Neuronal stem cell (in vitro differentiated cells): ENCODE measurements at regions not wholly inside any gene's neighbourhood (a gene's known extent, or its start where the extent isn't known, plus 50 kb on each side); places are given as distances from the start of the nearest gene placed in this dataset.

Experiments used
- DNase-seq: peaks from one replicate; pipeline ENCODE4 v3.0.0-alpha.2; 2013; ENCODE audit warnings: low spot score
- H2AFZ ChIP-seq: one replicate; pipeline ENCODE4 v1.6.1; 2013; ENCODE audit warnings: mild to moderate bottlenecking, low read length, inconsistent platforms
- H2AK5ac ChIP-seq: 2 replicates; pipeline ENCODE4 v1.6.1; 2013; ENCODE audit warnings: low read depth, mild to moderate bottlenecking, inconsistent platforms, low read length, moderate library complexity, mixed read lengths
- H2BK120ac ChIP-seq: 2 replicates; pipeline ENCODE4 v1.6.1; 2013; ENCODE audit warnings: low read depth, mild to moderate bottlenecking, inconsistent platforms, low read length, moderate library complexity, mixed read lengths
- H2BK12ac ChIP-seq: one replicate; pipeline ENCODE4 v1.6.1; 2013; ENCODE audit warnings: low read length, inconsistent platforms
- H2BK15ac ChIP-seq: 2 replicates; pipeline ENCODE4 v1.6.1; 2013; ENCODE audit warnings: mild to moderate bottlenecking, low read length, inconsistent platforms, mixed read lengths
- H2BK5ac ChIP-seq: one replicate; pipeline ENCODE4 v1.6.1; 2013; ENCODE audit warnings: inconsistent platforms, mild to moderate bottlenecking, low read length, moderate library complexity
- H3K14ac ChIP-seq: one replicate; pipeline ENCODE4 v1.6.1; 2013; ENCODE audit warnings: low read length, inconsistent platforms
- H3K18ac ChIP-seq: 2 replicates; pipeline ENCODE4 v1.6.1; 2013; ENCODE audit warnings: low read length, inconsistent platforms
- H3K23ac ChIP-seq: 2 replicates; pipeline ENCODE4 v1.6.1; 2013; ENCODE audit warnings: low read depth, mild to moderate bottlenecking, mixed read lengths, low read length, inconsistent platforms; ENCODE audit not compliant: poor library complexity
- H3K27ac ChIP-seq: replicated peaks from 3 replicates; pipeline ENCODE4 v1.5.1; 2013; ENCODE audit warnings: low read length, inconsistent platforms
- H3K27me3 ChIP-seq, 3 experiments: 2 replicates each; pipeline ENCODE4 v1.6.1; 2013; ENCODE audit warnings: low read length in 3 of 3, mild to moderate bottlenecking in 2 of 3, inconsistent platforms in 1 of 3, low read depth in 1 of 3, mixed read lengths in 1 of 3, moderate library complexity in 1 of 3; ENCODE audit not compliant: control insufficient read depth in 3 of 3, insufficient read depth in 3 of 3
- H3K36me3 ChIP-seq, 2 donors: replicated peaks in 1 of 2; 2 replicates each; pipeline ENCODE4 v1.6.1; 2013; ENCODE audit warnings: low read length in 2 of 2; ENCODE audit not compliant: control insufficient read depth in 2 of 2, insufficient read depth in 2 of 2
- H3K4ac ChIP-seq: 2 replicates; pipeline ENCODE4 v1.6.1; 2013; ENCODE audit warnings: inconsistent platforms, mild to moderate bottlenecking, low read length, moderate library complexity
- H3K4me1 ChIP-seq, 2 donors: 1 replicate in 1 of 2; 2 replicates in 1 of 2; pipeline ENCODE4 v1.6.1; 2013; ENCODE audit warnings: low read length in 2 of 2, low read depth in 1 of 2; ENCODE audit not compliant: control insufficient read depth in 2 of 2, insufficient read depth in 1 of 2
- H3K4me2 ChIP-seq: one replicate; pipeline ENCODE4 v1.6.1; 2013; ENCODE audit warnings: mild to moderate bottlenecking, low read length, inconsistent platforms; ENCODE audit not compliant: insufficient read depth, poor library complexity, severe bottlenecking
- H3K4me3 ChIP-seq, 2 donors: 2 replicates each; pipeline ENCODE4 v1.5.1; 2013; ENCODE audit warnings: low read length in 2 of 2, mild to moderate bottlenecking in 2 of 2, inconsistent platforms in 1 of 2, moderate library complexity in 1 of 2
- H3K79me1 ChIP-seq: one replicate; pipeline ENCODE4 v1.6.1; 2013; ENCODE audit warnings: low read depth, mild to moderate bottlenecking, inconsistent platforms, low read length, moderate library complexity
- H3K9ac ChIP-seq: one replicate; pipeline ENCODE4 v1.6.1; 2013; ENCODE audit warnings: mild to moderate bottlenecking, low read depth, low read length, inconsistent platforms; ENCODE audit not compliant: poor library complexity
- H3K9me3 ChIP-seq, 2 donors: replicated peaks in 1 of 2; 2 replicates each; pipeline versions ENCODE3 to v1.6.1; 2013; ENCODE audit warnings: low read length in 2 of 2, mild to moderate bottlenecking in 2 of 2, inconsistent platforms in 1 of 2, low read depth in 1 of 2, mixed read lengths in 1 of 2, moderate library complexity in 1 of 2; ENCODE audit not compliant: control insufficient read depth in 2 of 2, insufficient read depth in 1 of 2
- H4K8ac ChIP-seq: one replicate; pipeline ENCODE4 v1.6.1; 2013; ENCODE audit warnings: low read depth, mild to moderate bottlenecking, inconsistent platforms, low read length, moderate library complexity
- H4K91ac ChIP-seq: one replicate; pipeline ENCODE4 v1.6.1; 2013; ENCODE audit warnings: low read length, low read depth, mild to moderate bottlenecking, inconsistent platforms; ENCODE audit not compliant: poor library complexity
- WGBS, 2 donors: extraction: QIAGEN DNeasy Blood & Tissue Kit; methylation state at CpG; one replicate each; pipeline ENCODE4 v1.1.7; 2013; ENCODE audit warnings: missing lambda C conversion rate in 2 of 2, mixed read lengths in 1 of 2; ENCODE audit not compliant: insufficient read length in 2 of 2, insufficient replicate concordance in 1 of 2; ENCODE audit errors: extremely low coverage in 2 of 2; 5-methylcytosine and 5-hydroxymethylcytosine counted together

- H4K8ac ChIP-seq, result no peak overlapping the region
- no peak overlapping the region for H2BK120ac ChIP-seq
- no peak overlapping the region for H3K4ac ChIP-seq
- no peak overlapping the region for H3K27ac ChIP-seq
- no peak overlapping the region for H2BK15ac ChIP-seq
- whole genome bisulfite sequencing, 2 donors, result no CpG with 5 or more reads among the region's 3 CpGs
- H4K91ac ChIP-seq, result no peak overlapping the region
- H3K18ac ChIP-seq, result no peak overlapping the region
- H3K4me3 ChIP-seq, result no peak overlapping the region
- H3K9ac ChIP-seq, result no peak overlapping the region
- no peak overlapping the region for H2BK5ac ChIP-seq
- no peak overlapping the region for H2AK5ac ChIP-seq
- H3K79me1 ChIP-seq, result no peaks in the 10 kb centered on the region
- H3K36me3 ChIP-seq, result no peaks in the 10 kb centered on the region
- no peak for DNase-seq
- H3K9me3 ChIP-seq, result peaks cover 2 to 3% of the 10 kb centered on the region in 2 donors
- H3K4me2 ChIP-seq, result no peak overlapping the region
- H3K27me3 ChIP-seq, result no peaks in the 10 kb centered on the region
- H2AFZ ChIP-seq, result no peak overlapping the region
- no peak overlapping the region for H3K14ac ChIP-seq
- no peaks in the 10 kb centered on the region for H3K4me1 ChIP-seq
- H2BK12ac ChIP-seq, result no peak overlapping the region
- no peak overlapping the region for H3K23ac ChIP-seq
Observed at GRCh38 chr7:26055241-26055640, 96.8 kb upstream of the NFE2L3 start.

DNA sequence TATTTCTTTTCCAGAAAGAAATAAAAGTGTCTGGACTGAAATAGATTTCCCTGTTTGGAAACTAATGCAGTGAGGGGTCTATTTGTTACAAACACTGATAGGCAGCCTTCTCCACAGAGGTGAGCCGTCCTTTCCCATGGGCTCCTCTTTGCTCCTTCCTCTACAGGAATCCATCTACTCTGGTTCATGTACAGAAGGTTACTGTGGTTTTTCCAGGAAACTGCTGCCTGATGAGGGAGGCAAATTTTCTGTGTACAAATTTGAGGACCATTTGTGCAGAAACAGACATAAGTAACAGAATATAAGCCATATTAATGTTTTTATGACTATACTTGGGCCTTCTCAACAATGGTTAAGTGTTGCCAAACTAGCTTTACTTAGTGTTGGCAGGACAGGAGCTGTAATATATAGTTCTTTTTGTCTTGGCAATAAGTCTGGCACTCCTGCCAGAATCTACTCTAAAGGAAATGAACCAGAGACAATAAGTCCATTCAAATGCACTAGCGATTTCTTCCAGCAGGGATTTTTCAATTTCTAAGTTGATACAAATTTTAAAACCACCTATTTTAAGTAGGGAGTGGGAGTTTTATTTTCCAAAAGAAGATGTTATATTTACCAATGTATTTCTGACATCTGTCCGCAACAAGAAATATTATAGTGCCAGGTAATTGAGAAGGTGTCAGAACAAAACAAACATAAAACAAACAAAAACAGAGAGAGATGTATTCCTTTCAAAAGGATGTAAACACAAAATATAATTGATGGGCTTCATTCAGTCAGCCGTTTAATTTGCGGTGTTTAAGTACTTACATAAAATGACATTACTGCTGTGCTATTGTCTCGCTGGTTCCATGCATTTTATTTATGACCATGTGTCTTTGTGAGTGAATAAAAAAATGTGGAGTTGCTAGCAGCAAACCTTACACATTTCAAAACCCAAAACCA is 91.0 kb upstream of the NFE2L3 start:
- Histone ChIP-seq H3K4me2 (no peak overlapping the region), H3K36me3 (no peaks in the 10 kb centered on the region), H3K4ac (no peak overlapping the region), H3K9me3 (no peaks in the 10 kb centered on the region), H4K91ac (no peak overlapping the region), H3K14ac (no peak overlapping the region), H2BK5ac (no peak overlapping the region), H3K23ac (no peak overlapping the region), H3K9ac (no peak overlapping the region), H3K27ac (no peak overlapping the region), H3K18ac (no peak overlapping the region), H3K27me3 (peaks cover 0 to 10% (median 0%) of the 10 kb centered on the region in 3 experiments), H3K79me1 (no peaks in the 10 kb centered on the region), H2AFZ (no peak overlapping the region), H3K4me3 (no peak overlapping the region), H2BK15ac (no peak overlapping the region), H3K4me1 (no peaks in the 10 kb centered on the region), H2AK5ac (no peak overlapping the region), H2BK120ac (no peak overlapping the region), H2BK12ac (no peak overlapping the region), H4K8ac (no peak overlapping the region)
- WGBS, 2 donors, result no CpG with 5 or more reads among the region's 6 CpGs
- no peak for DNase-seq

DNA sequence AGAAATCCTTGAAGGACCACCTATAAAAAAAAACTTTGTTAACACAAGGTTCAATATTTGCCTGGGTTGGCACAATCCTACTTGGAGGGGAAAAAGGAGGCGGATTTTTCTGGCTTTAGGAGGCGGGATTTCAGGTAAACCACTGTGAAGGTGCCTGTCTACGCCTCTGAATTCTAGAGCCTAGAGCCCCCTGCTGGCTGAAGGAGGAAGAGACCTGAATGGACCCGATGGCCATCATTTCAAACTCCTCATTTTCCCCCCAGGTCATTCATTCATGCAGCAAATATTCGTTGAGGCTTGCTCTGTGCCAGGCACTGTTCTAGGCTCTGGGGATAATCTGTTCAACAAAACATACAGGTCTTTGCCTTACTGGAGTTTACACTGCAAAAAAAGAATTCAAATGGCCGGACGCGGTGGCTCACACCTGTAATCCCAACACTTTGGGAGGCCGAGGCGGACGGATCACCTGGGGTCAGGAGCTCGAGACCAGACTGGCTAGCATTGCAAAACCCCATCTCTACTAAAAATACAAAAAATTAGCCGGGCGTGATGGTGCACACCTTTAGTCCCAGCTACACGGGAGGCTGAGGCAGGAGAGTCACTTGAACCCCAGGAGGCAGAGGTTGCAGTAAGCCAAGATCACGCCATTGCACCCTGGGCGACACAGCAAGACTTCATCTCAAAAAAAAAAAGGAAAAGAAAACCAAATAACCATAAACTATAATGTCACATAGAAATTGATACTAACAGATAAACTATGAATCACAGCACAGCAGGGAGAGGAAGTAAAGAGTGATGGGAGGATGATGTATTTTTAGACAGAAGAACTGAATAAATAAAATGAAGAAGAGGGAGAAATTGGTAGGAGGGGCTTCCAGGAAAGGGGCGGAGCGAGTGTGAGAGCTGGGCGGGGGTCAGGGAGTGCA is 90.1 kb upstream of the NFE2L3 start:
- Histone ChIP-seq H3K4me2 (no peak overlapping the region), H3K9me3 (no peaks in the 10 kb centered on the region), H3K27me3 (peaks cover 0 to 16% (median 0%) of the 10 kb centered on the region in 3 experiments), H2BK5ac (no peak overlapping the region), H3K9ac (no peak overlapping the region), H3K23ac (no peak overlapping the region), H3K4me1 (no peaks in the 10 kb centered on the region), H4K91ac (no peak overlapping the region), H2BK15ac (no peak overlapping the region), H3K18ac (no peak overlapping the region), H2BK120ac (no peak overlapping the region), H3K14ac (no peak overlapping the region), H3K4me3 (no peak overlapping the region), H3K36me3 (no peaks in the 10 kb centered on the region), H3K79me1 (no peaks in the 10 kb centered on the region), H2AFZ (no peak overlapping the region), H3K4ac (no peak overlapping the region), H3K27ac (no peak overlapping the region), H4K8ac (no peak overlapping the region), H2BK12ac (no peak overlapping the region), H2AK5ac (no peak overlapping the region)
- peak; percentile 56 for DNase-seq
- no CpG with 5 or more reads among the region's 20 CpGs for WGBS, 2 donors

DNA sequence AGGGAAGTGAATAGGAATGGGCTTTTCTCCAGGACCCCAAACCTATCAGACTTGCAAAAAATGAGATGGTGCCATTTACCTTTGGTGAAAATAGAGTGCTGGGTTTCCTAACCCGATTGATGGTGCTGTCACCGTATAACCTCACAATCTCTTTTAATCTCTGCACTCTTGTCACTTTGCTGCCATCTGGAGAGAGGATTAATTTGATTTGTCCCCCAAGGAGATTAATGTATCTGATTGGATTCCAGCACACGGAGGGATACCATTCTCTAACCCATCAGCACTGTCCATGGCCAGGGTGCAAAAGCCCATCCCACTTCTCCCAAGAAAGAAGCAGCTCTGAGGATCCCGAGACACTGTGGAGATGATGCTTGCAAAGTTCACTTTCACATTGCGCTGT is 86.3 kb upstream of the NFE2L3 start:
- no peak for DNase-seq
- Histone ChIP-seq H3K36me3 (no peaks in the 10 kb centered on the region), H2AFZ (no peak overlapping the region), H2BK12ac (no peak overlapping the region), H2AK5ac (no peak overlapping the region), H3K9me3 (no peaks in the 10 kb centered on the region), H3K18ac (no peak overlapping the region), H3K27me3 (peaks cover 0 to 29% (median 0%) of the 10 kb centered on the region in 3 experiments), H3K14ac (no peak overlapping the region), H3K4ac (no peak overlapping the region), H3K27ac (no peak overlapping the region), H3K23ac (no peak overlapping the region), H2BK5ac (no peak overlapping the region), H4K8ac (no peak overlapping the region), H2BK120ac (no peak overlapping the region), H3K79me1 (no peaks in the 10 kb centered on the region), H3K4me2 (no peak overlapping the region), H3K9ac (no peak overlapping the region), H3K4me3 (no peak overlapping the region), H4K91ac (no peak overlapping the region), H2BK15ac (no peak overlapping the region), H3K4me1 (no peaks in the 10 kb centered on the region)
- WGBS, 2 donors, result no CpG with 5 or more reads among the region's 5 CpGs
